Epithelial cell of prostate (primary cell): ENCODE measurements at regions not wholly inside any gene's neighbourhood (a gene's known extent, or its start where the extent isn't known, plus 50 kb on each side); places are given as distances from the start of the nearest gene placed in this dataset.

ENCODE experiments used
- DNase-seq: peaks from one replicate; pipeline ENCODE4 v3.0.0-alpha.2; 2011; ENCODE audit warnings: low read depth, low spot score
- H3K27ac ChIP-seq: fragments of 450-650 bp; 2 replicates; pipeline ENCODE4 v1.5.1; 2017; ENCODE audit warnings: mild to moderate bottlenecking

DNA sequence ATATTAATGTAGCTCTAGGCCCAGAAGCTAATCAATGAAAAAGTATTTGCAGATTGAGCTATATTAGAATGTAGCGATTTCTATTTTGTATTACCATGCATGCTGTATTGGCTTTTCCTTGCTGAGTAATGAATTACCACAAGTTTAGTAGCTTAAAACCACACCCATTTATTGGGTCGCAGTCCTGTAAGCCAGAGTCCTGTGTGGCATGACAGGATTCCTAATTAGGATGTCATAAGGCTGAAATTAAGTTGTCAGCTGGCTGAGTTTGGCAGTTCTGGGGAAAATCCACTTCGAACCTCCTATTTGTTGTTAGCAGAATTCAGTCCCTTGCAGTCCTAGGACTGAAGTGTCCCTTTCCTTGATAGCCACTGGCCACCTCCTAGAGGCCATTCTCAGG lies 50.3 kb upstream of the HHIP start:
- H3K27ac ChIP-seq = no peak overlapping the region
- no peak for DNase-seq
